HepG2 (cell line): ENCODE measurements at regions not wholly inside any gene's neighbourhood (a gene's known extent, or its start where the extent isn't known, plus 50 kb on each side); places are given as distances from the start of the nearest gene placed in this dataset.

Experiments
- ATAC-seq: fragments of 200-7000 bp; cut with Tn5 transposase; 3 replicates; pipeline ENCODE4 v1.9.1; 2020; ENCODE audit warnings: mild to moderate bottlenecking, moderate library complexity
- BruUV-seq: library from RNA; stranded (reverse); fragments of 400-500 nt; replicated peaks from 2 replicates; lab custom pipeline; 2021; lab: Mats Ljungman, UMichigan
- CTCF ChIA-PET: fragments of 300-600 bp; formaldehyde crosslinking; extraction: SDS; loops from one replicate; lab custom pipeline; 2021; ENCODE audit warnings: low total read pairs, inconsistent platforms, low intra/inter-chr PET ratio; lab: Yijun Ruan, JAX
- POLR2A ChIA-PET: fragments of 350-600 bp; sonication (Branson Sonifier 250); formaldehyde crosslinking; loops from one replicate; lab custom pipeline; 2020; ENCODE audit warnings: antibody characterized with exemption, inconsistent platforms; lab: Yijun Ruan, JAX
- DNase-seq: peaks from one replicate; pipeline ENCODE4 v3.0.0-alpha.2; 2015; ENCODE audit warnings: low spot score
- FAIRE-seq: peaks from 3 replicates; lab custom pipeline; 2011; peaks lifted over from hg19 to GRCh38; lab: Jason Lieb, UNC
- H2AFZ ChIP-seq: one replicate; pipeline ENCODE4 v1.6.1; 2011; ENCODE audit warnings: low read length, inconsistent platforms
- H3K27ac ChIP-seq: fragments of 300-600 bp; 3 replicates; pipeline ENCODE4 v1.8.0; 2011; ENCODE audit warnings: mixed run types, mild to moderate bottlenecking, mixed read lengths, low read length, inconsistent platforms; ENCODE audit not compliant: insufficient read depth; ENCODE audit errors: extremely low read length
- H3K27me3 ChIP-seq, 2 experiments: fragments of 200-600 bp in 1 of 2; 2 replicates in 1 of 2; 3 replicates in 1 of 2; pipeline versions ENCODE4 v1.6.0 to v1.8.0; 2011; ENCODE audit warnings: low read length in 2 of 2, mild to moderate bottlenecking in 2 of 2, moderate library complexity in 2 of 2, inconsistent platforms in 1 of 2; ENCODE audit not compliant: insufficient read depth in 2 of 2, control insufficient read depth in 1 of 2
- H3K36me3 ChIP-seq, 2 experiments: fragments of 200-600 bp in 1 of 2; replicated peaks in 1 of 2; 2 replicates in 1 of 2; 3 replicates in 1 of 2; pipeline versions ENCODE4 v1.5.1 to v1.8.0; 2011; ENCODE audit warnings: low read length in 2 of 2, inconsistent platforms in 1 of 2; ENCODE audit not compliant: insufficient read depth in 2 of 2, control insufficient read depth in 1 of 2
- H3K4me1 ChIP-seq: 2 replicates; pipeline ENCODE4 v1.5.1; 2012; ENCODE audit warnings: low read length, inconsistent platforms; ENCODE audit not compliant: insufficient read depth
- H3K4me2 ChIP-seq: 2 replicates; pipeline ENCODE4 v1.6.0; 2011; ENCODE audit warnings: low read depth, low read length, inconsistent platforms
- H3K4me3 ChIP-seq, 3 experiments: fragments of 200-600 bp in 1 of 3; sonication (generic), shearing (Covaris generic) in 1 of 3; replicated peaks in 1 of 3; 2 replicates each; pipeline ENCODE4 v1.5.1; 2011 to 2016; ENCODE audit warnings: low read length in 3 of 3, inconsistent platforms in 2 of 3, low read depth in 2 of 3, mild to moderate bottlenecking in 2 of 3, control low read depth in 1 of 3, mixed read lengths in 1 of 3; ENCODE audit not compliant: insufficient read depth in 1 of 3
- H3K79me2 ChIP-seq: one replicate; pipeline ENCODE4 v1.6.1; 2011; ENCODE audit warnings: low read length, inconsistent platforms; ENCODE audit not compliant: insufficient read depth
- H3K9ac ChIP-seq: 2 replicates; pipeline ENCODE4 v1.6.0; 2011; ENCODE audit warnings: mild to moderate bottlenecking, low read depth, low read length, inconsistent platforms; ENCODE audit not compliant: insufficient read depth
- H3K9me3 ChIP-seq: 2 replicates; pipeline ENCODE4 v1.5.1; 2012; ENCODE audit warnings: mild to moderate bottlenecking, low read length
- H4K20me1 ChIP-seq: 2 replicates; pipeline ENCODE4 v1.6.0; 2011; ENCODE audit warnings: inconsistent platforms, mild to moderate bottlenecking, low read length, moderate library complexity; ENCODE audit not compliant: insufficient read depth
- ESRRA ChIP-seq: sonication (generic); formaldehyde crosslinking; IDR thresholded peaks from 2 replicates; pipeline ENCODE4 v1.5.1; 2020; ENCODE audit warnings: mild to moderate bottlenecking, low read depth, missing genetic modification reagents
- MED13 ChIP-seq: sonication (generic); formaldehyde crosslinking; IDR thresholded peaks from 2 replicates; pipeline ENCODE4 v1.5.0; 2020; ENCODE audit warnings: missing genetic modification reagents
- MEF2D ChIP-seq: sonication (generic); formaldehyde crosslinking; IDR thresholded peaks from 2 replicates; pipeline ENCODE4 v1.5.1; 2020; ENCODE audit warnings: mild to moderate bottlenecking, missing genetic modification reagents
- MLLT10 ChIP-seq: sonication (generic); formaldehyde crosslinking; IDR thresholded peaks from 2 replicates; pipeline ENCODE4 v1.4.0; 2020; ENCODE audit warnings: missing genetic modification reagents
- NFE2L1 ChIP-seq: sonication (generic); formaldehyde crosslinking; IDR thresholded peaks from 2 replicates; pipeline ENCODE4 v1.4.0; 2020; ENCODE audit warnings: missing genetic modification reagents, mild to moderate bottlenecking, borderline replicate concordance
- NFRKB ChIP-seq: fragments of 450-650 bp; IDR thresholded peaks from 2 replicates; pipeline ENCODE4 v1.6.1; 2017
- NR1H2 ChIP-seq: sonication (generic); formaldehyde crosslinking; IDR thresholded peaks from 2 replicates; pipeline ENCODE4 v1.8.1; 2022; ENCODE audit warnings: low read depth, missing genetic modification reagents, borderline replicate concordance
- SRSF4 ChIP-seq: fragments of 200-400 bp; formaldehyde crosslinking; IDR thresholded peaks from one replicate; pipeline ENCODE4 v1.6.1; 2018; ENCODE audit warnings: mild to moderate bottlenecking, low read depth, low read length, moderate library complexity; ENCODE audit not compliant: poor library complexity, severe bottlenecking
- ZNF235 ChIP-seq: sonication (generic); formaldehyde crosslinking; IDR thresholded peaks from 2 replicates; pipeline ENCODE4 v1.8.1; 2023; ENCODE audit warnings: mild to moderate bottlenecking, missing genetic modification reagents, borderline replicate concordance
- ZNF460 ChIP-seq: sonication (generic); formaldehyde crosslinking; IDR thresholded peaks from 2 replicates; pipeline ENCODE4 v1.5.1; 2020; ENCODE audit warnings: missing genetic modification reagents, mild to moderate bottlenecking, borderline replicate concordance
- ZNF674 ChIP-seq: sonication (generic); formaldehyde crosslinking; IDR thresholded peaks from 2 replicates; pipeline ENCODE4 v1.5.0; 2020; ENCODE audit warnings: low read depth, mild to moderate bottlenecking, missing genetic modification reagents
- WGBS: methylation state at CpG from one replicate; pipeline ENCODE4 v1.1.6; 2017; ENCODE audit warnings: low lambda C conversion rate; 5-methylcytosine and 5-hydroxymethylcytosine counted together
- in situ Hi-C: cut with HindIII; loops from 2 replicates; pipeline ENCODE4 v1.10.0; 2017; ENCODE audit warnings: low pct_unique_long_range_greater_than_20kb; ENCODE audit not compliant: extremely low pct_ligation_motif_present
- intact Hi-C: fragments of 100-400 bp; cut with micrococcal nuclease; formaldehyde crosslinking; loops from one replicate; pipeline ENCODE4 v1.10.0; 2022; ENCODE audit not compliant: unreplicated experiment
- TF ChIP-seq, protein P1 (sequence below): IDR thresholded peaks from 2 replicates; pipeline ENCODE4 v1.6.1; 2016; ENCODE audit warnings: low read depth, missing genetic modification reagents, missing compliant biosample characterization
- TF ChIP-seq, protein P2 (sequence below): sonication (generic); formaldehyde crosslinking; IDR thresholded peaks from 2 replicates; pipeline ENCODE4 v1.5.1; 2020; ENCODE audit warnings: missing genetic modification reagents, mild to moderate bottlenecking, borderline replicate concordance
- TF ChIP-seq, protein P3 (sequence below): sonication (generic); formaldehyde crosslinking; IDR thresholded peaks from 2 replicates; pipeline ENCODE4 v1.5.0; 2020; ENCODE audit warnings: mild to moderate bottlenecking, missing genetic modification reagents, borderline replicate concordance

DNA sequence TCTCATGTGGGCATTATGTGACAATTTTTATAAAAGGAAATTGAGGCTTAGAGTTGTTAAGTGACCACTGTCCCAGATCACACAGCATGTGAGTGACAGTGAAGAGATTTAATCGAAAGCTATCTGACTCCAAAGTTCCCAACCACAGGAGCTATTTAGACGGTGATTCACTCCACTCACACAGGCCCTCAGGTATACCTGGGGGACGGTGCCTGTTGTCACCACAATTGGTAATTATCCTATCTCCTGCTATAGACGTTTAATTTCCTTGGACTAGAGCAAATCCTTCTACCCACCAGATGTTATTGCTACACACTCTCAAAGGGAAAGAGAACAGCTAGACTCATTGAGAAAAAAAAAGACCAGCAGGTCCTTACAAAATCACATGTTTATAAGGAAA lies 145.5 kb downstream of the KLF6 start:
- Histone ChIP-seq H3K9me3 (no peaks in the 10 kb centered on the region), H4K20me1 (no peaks in the 10 kb centered on the region), H2AFZ (no peak overlapping the region), H3K4me1 (no peaks in the 10 kb centered on the region), H3K4me3 (no peak overlapping the region), H3K4me2 (no peak overlapping the region), H3K36me3 (no peaks in the 10 kb centered on the region), H3K9ac (no peak overlapping the region), H3K27ac (no peak overlapping the region), H3K27me3 (peaks cover 0 to 11% of the 10 kb centered on the region in 2 experiments; a peak in 3 of 5 replicates), H3K79me2 (no peaks in the 10 kb centered on the region)
- WGBS, result 13% methylated on average over 4 of the region's 4 CpGs
- no peak for ATAC-seq
- ChIA-PET CTCF (no interaction called here), POLR2A (no interaction called here)
- no peak for DNase-seq
- no TSS peak for BruUV-seq
- intact Hi-C loops, result no loop called here
- no peak for FAIRE-seq
- TF ChIP-seq, protein P1, sequence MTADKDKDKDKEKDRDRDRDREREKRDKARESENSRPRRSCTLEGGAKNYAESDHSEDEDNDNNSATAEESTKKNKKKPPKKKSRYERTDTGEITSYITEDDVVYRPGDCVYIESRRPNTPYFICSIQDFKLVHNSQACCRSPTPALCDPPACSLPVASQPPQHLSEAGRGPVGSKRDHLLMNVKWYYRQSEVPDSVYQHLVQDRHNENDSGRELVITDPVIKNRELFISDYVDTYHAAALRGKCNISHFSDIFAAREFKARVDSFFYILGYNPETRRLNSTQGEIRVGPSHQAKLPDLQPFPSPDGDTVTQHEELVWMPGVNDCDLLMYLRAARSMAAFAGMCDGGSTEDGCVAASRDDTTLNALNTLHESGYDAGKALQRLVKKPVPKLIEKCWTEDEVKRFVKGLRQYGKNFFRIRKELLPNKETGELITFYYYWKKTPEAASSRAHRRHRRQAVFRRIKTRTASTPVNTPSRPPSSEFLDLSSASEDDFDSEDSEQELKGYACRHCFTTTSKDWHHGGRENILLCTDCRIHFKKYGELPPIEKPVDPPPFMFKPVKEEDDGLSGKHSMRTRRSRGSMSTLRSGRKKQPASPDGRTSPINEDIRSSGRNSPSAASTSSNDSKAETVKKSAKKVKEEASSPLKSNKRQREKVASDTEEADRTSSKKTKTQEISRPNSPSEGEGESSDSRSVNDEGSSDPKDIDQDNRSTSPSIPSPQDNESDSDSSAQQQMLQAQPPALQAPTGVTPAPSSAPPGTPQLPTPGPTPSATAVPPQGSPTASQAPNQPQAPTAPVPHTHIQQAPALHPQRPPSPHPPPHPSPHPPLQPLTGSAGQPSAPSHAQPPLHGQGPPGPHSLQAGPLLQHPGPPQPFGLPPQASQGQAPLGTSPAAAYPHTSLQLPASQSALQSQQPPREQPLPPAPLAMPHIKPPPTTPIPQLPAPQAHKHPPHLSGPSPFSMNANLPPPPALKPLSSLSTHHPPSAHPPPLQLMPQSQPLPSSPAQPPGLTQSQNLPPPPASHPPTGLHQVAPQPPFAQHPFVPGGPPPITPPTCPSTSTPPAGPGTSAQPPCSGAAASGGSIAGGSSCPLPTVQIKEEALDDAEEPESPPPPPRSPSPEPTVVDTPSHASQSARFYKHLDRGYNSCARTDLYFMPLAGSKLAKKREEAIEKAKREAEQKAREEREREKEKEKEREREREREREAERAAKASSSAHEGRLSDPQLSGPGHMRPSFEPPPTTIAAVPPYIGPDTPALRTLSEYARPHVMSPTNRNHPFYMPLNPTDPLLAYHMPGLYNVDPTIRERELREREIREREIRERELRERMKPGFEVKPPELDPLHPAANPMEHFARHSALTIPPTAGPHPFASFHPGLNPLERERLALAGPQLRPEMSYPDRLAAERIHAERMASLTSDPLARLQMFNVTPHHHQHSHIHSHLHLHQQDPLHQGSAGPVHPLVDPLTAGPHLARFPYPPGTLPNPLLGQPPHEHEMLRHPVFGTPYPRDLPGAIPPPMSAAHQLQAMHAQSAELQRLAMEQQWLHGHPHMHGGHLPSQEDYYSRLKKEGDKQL (CRISPR knock-in tag), result no peak
- TF ChIP-seq, protein P2, sequence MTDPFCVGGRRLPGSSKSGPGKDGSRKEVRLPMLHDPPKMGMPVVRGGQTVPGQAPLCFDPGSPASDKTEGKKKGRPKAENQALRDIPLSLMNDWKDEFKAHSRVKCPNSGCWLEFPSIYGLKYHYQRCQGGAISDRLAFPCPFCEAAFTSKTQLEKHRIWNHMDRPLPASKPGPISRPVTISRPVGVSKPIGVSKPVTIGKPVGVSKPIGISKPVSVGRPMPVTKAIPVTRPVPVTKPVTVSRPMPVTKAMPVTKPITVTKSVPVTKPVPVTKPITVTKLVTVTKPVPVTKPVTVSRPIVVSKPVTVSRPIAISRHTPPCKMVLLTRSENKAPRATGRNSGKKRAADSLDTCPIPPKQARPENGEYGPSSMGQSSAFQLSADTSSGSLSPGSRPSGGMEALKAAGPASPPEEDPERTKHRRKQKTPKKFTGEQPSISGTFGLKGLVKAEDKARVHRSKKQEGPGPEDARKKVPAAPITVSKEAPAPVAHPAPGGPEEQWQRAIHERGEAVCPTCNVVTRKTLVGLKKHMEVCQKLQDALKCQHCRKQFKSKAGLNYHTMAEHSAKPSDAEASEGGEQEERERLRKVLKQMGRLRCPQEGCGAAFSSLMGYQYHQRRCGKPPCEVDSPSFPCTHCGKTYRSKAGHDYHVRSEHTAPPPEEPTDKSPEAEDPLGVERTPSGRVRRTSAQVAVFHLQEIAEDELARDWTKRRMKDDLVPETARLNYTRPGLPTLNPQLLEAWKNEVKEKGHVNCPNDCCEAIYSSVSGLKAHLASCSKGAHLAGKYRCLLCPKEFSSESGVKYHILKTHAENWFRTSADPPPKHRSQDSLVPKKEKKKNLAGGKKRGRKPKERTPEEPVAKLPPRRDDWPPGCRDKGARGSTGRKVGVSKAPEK, result no peak
- TF ChIP-seq ZNF460 (CRISPR knock-in tag) (no peak), ESRRA (CRISPR knock-in tag) (no peak), MEF2D (CRISPR knock-in tag) (no peak), ZNF674 (CRISPR knock-in tag) (no peak), MED13 (no peak), NFRKB (no peak), MLLT10 (no peak), ZNF235 (CRISPR knock-in tag) (no peak), SRSF4 (no peak), NFE2L1 (CRISPR knock-in tag) (no peak), NR1H2 (CRISPR knock-in tag) (no peak)
- TF ChIP-seq, protein P3, sequence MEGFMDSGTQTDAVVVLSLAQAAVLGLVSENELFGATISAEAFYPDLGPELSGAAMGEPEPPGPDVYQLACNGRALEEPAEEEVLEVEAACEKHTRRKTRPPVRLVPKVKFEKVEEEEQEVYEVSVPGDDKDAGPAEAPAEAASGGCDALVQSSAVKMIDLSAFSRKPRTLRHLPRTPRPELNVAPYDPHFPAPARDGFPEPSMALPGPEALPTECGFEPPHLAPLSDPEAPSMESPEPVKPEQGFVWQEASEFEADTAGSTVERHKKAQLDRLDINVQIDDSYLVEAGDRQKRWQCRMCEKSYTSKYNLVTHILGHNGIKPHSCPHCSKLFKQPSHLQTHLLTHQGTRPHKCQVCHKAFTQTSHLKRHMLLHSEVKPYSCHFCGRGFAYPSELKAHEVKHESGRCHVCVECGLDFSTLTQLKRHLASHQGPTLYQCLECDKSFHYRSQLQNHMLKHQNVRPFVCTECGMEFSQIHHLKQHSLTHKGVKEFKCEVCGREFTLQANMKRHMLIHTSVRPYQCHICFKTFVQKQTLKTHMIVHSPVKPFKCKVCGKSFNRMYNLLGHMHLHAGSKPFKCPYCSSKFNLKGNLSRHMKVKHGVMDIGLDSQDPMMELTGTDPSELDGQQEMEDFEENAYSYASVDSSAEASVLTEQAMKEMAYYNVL (CRISPR knock-in tag), result no peak
- in situ Hi-C loops, result no loop called here
